Right cardiac atrium (tissue), 5 donors: ENCODE measurements at regions not wholly inside any gene's neighbourhood (a gene's known extent, or its start where the extent isn't known, plus 50 kb on each side); places are given as distances from the start of the nearest gene placed in this dataset.

Experiments
- ATAC-seq, 2 donors: fragments of 200-7000 bp; cut with Tn5 transposase; one replicate each; pipeline versions ENCODE4 v1.8.0 to v1.9.1; 2020; ENCODE audit warnings: moderate library complexity in 2 of 2, mild to moderate bottlenecking in 1 of 2
- DNase-seq, 3 donors: peaks; one replicate each; pipeline ENCODE4 v3.0.0-alpha.2; 2020
- H3K27ac ChIP-seq: one replicate; pipeline ENCODE4 v1.5.1; 2013; ENCODE audit warnings: mild to moderate bottlenecking, low read length, control low read depth, moderate library complexity
- H3K27me3 ChIP-seq: one replicate; pipeline ENCODE4 v1.6.1; 2013; ENCODE audit not compliant: control insufficient read depth, insufficient read depth
- H3K4me1 ChIP-seq: one replicate; pipeline ENCODE4 v1.6.1; 2013; ENCODE audit warnings: low read length; ENCODE audit not compliant: control insufficient read depth, insufficient read depth
- H3K4me3 ChIP-seq: one replicate; pipeline ENCODE4 v1.5.1; 2013; ENCODE audit warnings: low read length, control low read depth
- H3K9me3 ChIP-seq: one replicate; pipeline ENCODE4 v1.6.1; 2013; ENCODE audit warnings: low read length; ENCODE audit not compliant: control insufficient read depth
- WGBS: extraction: QIAGEN DNeasy Blood & Tissue Kit; methylation state at CpG from one replicate; pipeline ENCODE4 v1.1.7; 2013; 5-methylcytosine and 5-hydroxymethylcytosine counted together
- intact Hi-C, 4 donors: fragments of 100-400 bp; cut with DNase I; formaldehyde crosslinking; loops; one replicate each; pipeline versions ENCODE4 v1.11.0 to v1.14.0; 2022 to 2023
- donor health status: healthy with polysubstance abuse.
- donor health status: DM: no; HTN: yes; CAD: no.
- donor health status: DM: no; HTN: no; CAD: no.
- donor health status: DM: no; HTN: yes; CAD: no; lungs with severe emphysema.
- donor health status: DM: yes; HTN: yes; CAD: no.

- Histone ChIP-seq H3K27ac (no peak overlapping the region), H3K9me3 (no peaks in the 10 kb centered on the region), H3K4me1 (peaks cover 2% of the 10 kb centered on the region), H3K27me3 (no peaks in the 10 kb centered on the region), H3K4me3 (no peak overlapping the region)
- intact Hi-C loops: no loop called here
- DNase-seq (peak in 2 of 3 donors; percentile 46 to 51), ATAC-seq (no peak)
- 66% methylated on average over 12 of the region's 12 CpGs for WGBS
Observed at GRCh38 chr2:119049968-119050704, 108.1 kb downstream of the MARCO start.
